Glutamatergic neuron (in vitro differentiated cells): ENCODE measurements at regions not wholly inside any gene's neighbourhood (a gene's known extent, or its start where the extent isn't known, plus 50 kb on each side); places are given as distances from the start of the nearest gene placed in this dataset.

Experiments
- DNase-seq: peaks from one replicate; pipeline ENCODE4 v3.0.0; 2022
- H3K27ac Mint-ChIP-seq: one replicate; pipeline ENCODE4 v1.8.0; 2020; ENCODE audit warnings: mild to moderate bottlenecking, mixed read lengths, inconsistent platforms; ENCODE audit not compliant: unreplicated experiment
- H3K27me3 Mint-ChIP-seq: one replicate; pipeline ENCODE4 v1.8.0; 2020; ENCODE audit warnings: mild to moderate bottlenecking, moderate library complexity, mixed read lengths, inconsistent platforms; ENCODE audit not compliant: unreplicated experiment
- H3K36me3 Mint-ChIP-seq: one replicate; pipeline ENCODE4 v1.8.0; 2020; ENCODE audit warnings: mild to moderate bottlenecking, mixed read lengths, inconsistent platforms; ENCODE audit not compliant: unreplicated experiment
- H3K4me1 Mint-ChIP-seq: one replicate; pipeline ENCODE4 v1.8.0; 2020; ENCODE audit warnings: mild to moderate bottlenecking, low read depth, mixed read lengths, inconsistent platforms; ENCODE audit not compliant: unreplicated experiment
- H3K4me3 Mint-ChIP-seq: one replicate; pipeline ENCODE4 v1.8.0; 2020; ENCODE audit warnings: mild to moderate bottlenecking, mixed read lengths, inconsistent platforms; ENCODE audit not compliant: unreplicated experiment
- H3K9me3 Mint-ChIP-seq: one replicate; pipeline ENCODE4 v1.8.0; 2020; ENCODE audit warnings: mild to moderate bottlenecking, moderate library complexity, mixed read lengths, inconsistent platforms; ENCODE audit not compliant: unreplicated experiment
- CTCF ChIP-seq: fragments of 200-600 bp; sonication (generic); IDR thresholded peaks from one replicate; pipeline ENCODE4 v1.5.0; 2021; ENCODE audit not compliant: partially characterized antibody, unreplicated experiment

GRCh38 chr1:98336472-98337083, 324.9 kb upstream of the SNX7 start:
- no peak for DNase-seq
- Mint-ChIP-seq H3K4me1 (peaks cover 5% of the 10 kb centered on the region), H3K36me3 (no peaks in the 10 kb centered on the region), H3K4me3 (no peak overlapping the region), H3K27ac (no peak overlapping the region), H3K9me3 (no peaks in the 10 kb centered on the region), H3K27me3 (no peaks in the 10 kb centered on the region)
- no peak for TF ChIP-seq CTCF

GRCh38 chr1:98333936-98334335, 327.6 kb upstream of the SNX7 start:
- Mint-ChIP-seq H3K4me3 (no peak overlapping the region), H3K27ac (peak overlapping the region; percentile 73), H3K36me3 (no peaks in the 10 kb centered on the region), H3K4me1 (peaks cover 5% of the 10 kb centered on the region), H3K27me3 (no peaks in the 10 kb centered on the region), H3K9me3 (no peaks in the 10 kb centered on the region)
- DNase-seq: no peak
- TF ChIP-seq CTCF: no peak

- no peak for TF ChIP-seq CTCF
- Mint-ChIP-seq H3K36me3 (no peaks in the 10 kb centered on the region), H3K4me1 (peaks cover 5% of the 10 kb centered on the region), H3K4me3 (no peak overlapping the region), H3K9me3 (peaks cover 2% of the 10 kb centered on the region), H3K27me3 (no peaks in the 10 kb centered on the region), H3K27ac (peak overlapping the region; percentile 73)
- DNase-seq: no peak
Observed at GRCh38 chr1:98333406-98333805, 328.1 kb upstream of the SNX7 start.

- DNase-seq: no peak
- H3K4me1 Mint-ChIP-seq: peaks cover 5% of the 10 kb centered on the region
Observed at GRCh38 chr1:98331718-98332311, 329.7 kb upstream of the SNX7 start.

More at GRCh38 chr1:98331718-98332311, 329.7 kb upstream of the SNX7 start:
- Mint-ChIP-seq H3K36me3 (no peaks in the 10 kb centered on the region), H3K9me3 (peaks cover 2% of the 10 kb centered on the region), H3K27ac (no peak overlapping the region), H3K4me3 (no peak overlapping the region), H3K27me3 (no peaks in the 10 kb centered on the region)
- no peak for TF ChIP-seq CTCF
